ENCODE measurements at regions not wholly inside any gene's neighbourhood (a gene's known extent, or its start where the extent isn't known, plus 50 kb on each side); places are given as distances from the start of the nearest gene placed in this dataset.

DNA sequence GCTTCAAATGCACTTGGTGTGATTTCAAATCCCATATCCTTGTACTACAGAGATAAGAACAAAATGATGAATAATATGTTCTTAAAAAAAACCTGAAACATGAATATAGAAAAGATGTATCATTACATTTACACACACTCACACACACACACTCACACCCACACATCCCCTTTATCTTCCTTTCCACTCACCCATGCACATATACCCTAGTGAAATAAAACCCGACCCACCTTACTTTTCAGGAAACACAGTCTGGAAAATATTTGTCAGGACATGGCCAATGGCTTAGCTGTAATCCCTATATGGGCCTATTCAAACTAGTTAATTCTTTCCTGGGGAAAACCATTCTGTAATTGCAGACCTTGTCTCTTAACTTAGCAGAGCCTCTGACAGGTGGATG is 60.8 kb upstream of the EDN1 start:
- H3K4me1 Mint-ChIP-seq = peaks cover 25% of the 10 kb centered on the region
- H3K27ac Mint-ChIP-seq = no peak overlapping the region
- TF ChIP-seq, protein P1, sequence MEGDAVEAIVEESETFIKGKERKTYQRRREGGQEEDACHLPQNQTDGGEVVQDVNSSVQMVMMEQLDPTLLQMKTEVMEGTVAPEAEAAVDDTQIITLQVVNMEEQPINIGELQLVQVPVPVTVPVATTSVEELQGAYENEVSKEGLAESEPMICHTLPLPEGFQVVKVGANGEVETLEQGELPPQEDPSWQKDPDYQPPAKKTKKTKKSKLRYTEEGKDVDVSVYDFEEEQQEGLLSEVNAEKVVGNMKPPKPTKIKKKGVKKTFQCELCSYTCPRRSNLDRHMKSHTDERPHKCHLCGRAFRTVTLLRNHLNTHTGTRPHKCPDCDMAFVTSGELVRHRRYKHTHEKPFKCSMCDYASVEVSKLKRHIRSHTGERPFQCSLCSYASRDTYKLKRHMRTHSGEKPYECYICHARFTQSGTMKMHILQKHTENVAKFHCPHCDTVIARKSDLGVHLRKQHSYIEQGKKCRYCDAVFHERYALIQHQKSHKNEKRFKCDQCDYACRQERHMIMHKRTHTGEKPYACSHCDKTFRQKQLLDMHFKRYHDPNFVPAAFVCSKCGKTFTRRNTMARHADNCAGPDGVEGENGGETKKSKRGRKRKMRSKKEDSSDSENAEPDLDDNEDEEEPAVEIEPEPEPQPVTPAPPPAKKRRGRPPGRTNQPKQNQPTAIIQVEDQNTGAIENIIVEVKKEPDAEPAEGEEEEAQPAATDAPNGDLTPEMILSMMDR (IDR thresholded peaks at IDR 0.05; ENCODE audit: unreplicated experiment) = no peak
- no peaks in the 10 kb centered on the region for H3K36me3 Mint-ChIP-seq
- no peaks in the 10 kb centered on the region for H3K27me3 Mint-ChIP-seq (ENCODE audit: low read depth)
- H3K9me3 Mint-ChIP-seq = no peaks in the 10 kb centered on the region
- no peak for DNase-seq (ENCODE audit: low spot score in 2 of 2, unreplicated experiment in 2 of 2)
- H3K4me3 Mint-ChIP-seq = no peak overlapping the region

DNA sequence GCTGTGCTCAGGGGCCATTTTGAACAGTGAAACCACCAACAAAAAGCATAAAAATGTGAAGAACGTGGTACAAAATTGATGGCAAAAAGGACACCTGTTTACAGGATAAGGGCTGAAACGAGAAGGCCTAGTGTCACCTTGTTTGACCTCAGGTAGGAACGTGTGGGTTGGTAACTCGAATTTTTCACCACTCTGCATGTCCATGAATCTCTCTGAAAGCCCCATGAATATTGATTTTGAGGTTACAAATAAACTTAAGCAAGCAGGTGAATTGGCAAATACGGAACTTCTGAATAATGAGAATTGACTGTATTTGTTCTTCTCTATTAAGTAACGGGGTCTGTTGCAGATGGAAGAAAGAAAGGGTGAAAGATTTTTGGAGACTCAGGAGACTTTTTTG is 59.6 kb upstream of the EDN1 start:
- Mint-ChIP-seq H3K27me3 (ENCODE audit: low read depth) (no peaks in the 10 kb centered on the region), H3K27ac (no peak overlapping the region), H3K4me1 (peaks cover 25% of the 10 kb centered on the region), H3K9me3 (no peaks in the 10 kb centered on the region), H3K4me3 (no peak overlapping the region), H3K36me3 (no peaks in the 10 kb centered on the region)
- TF ChIP-seq, protein P1 (IDR thresholded peaks at IDR 0.05; ENCODE audit: unreplicated experiment) = no peak
- no peak for DNase-seq (ENCODE audit: low spot score in 2 of 2, unreplicated experiment in 2 of 2)

DNA sequence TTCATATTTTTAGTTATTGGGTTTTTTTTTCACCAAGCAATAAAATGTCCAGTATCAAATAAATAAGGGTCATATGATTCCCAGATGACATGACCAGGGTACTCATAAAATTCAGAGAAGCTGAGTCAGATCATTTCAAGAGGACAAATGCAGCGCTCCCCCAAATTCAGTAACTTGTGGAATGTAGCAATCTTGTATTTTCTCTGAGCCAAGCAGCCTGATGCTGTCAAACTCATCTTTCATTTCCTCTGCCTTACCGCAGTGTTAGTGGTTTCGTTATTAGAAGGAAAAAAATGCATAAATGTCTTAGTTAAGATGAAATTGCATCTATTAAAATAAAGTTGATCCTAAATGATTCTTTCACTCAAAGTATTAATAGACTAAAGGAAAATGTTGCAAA is 57.8 kb upstream of the EDN1 start:
- TF ChIP-seq, protein P1 (IDR thresholded peaks at IDR 0.05; ENCODE audit: unreplicated experiment) = no peak
- Mint-ChIP-seq H3K27ac (no peak overlapping the region), H3K9me3 (no peaks in the 10 kb centered on the region), H3K27me3 (ENCODE audit: low read depth) (no peaks in the 10 kb centered on the region), H3K4me1 (peaks cover 25% of the 10 kb centered on the region), H3K4me3 (no peak overlapping the region), H3K36me3 (no peaks in the 10 kb centered on the region)
- no peak for DNase-seq (ENCODE audit: low spot score in 2 of 2, unreplicated experiment in 2 of 2)

DNA sequence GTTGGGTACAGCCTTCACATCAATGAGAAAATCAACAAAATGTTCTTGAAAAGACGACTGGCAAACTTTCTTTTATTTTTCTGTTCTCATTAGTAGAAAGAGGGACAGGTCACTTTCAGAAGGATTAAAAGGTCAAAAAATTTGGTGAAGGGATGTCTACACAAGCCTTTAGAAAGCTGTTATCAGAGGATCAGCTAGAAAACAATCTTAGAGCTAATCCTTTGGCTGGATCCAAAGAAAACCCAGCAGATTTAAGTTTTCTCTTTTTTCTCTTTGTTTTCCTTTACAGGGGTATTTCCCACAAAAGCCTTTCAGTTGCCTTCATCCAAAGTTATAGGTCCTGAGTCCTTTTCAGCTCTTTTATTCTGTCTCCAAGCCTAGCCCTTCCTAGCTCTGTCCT is 57.3 kb upstream of the EDN1 start:
- TF ChIP-seq, protein P1 (IDR thresholded peaks at IDR 0.05; ENCODE audit: unreplicated experiment) = no peak
- Mint-ChIP-seq H3K9me3 (no peaks in the 10 kb centered on the region), H3K4me3 (no peak overlapping the region), H3K4me1 (peaks cover 25% of the 10 kb centered on the region), H3K27ac (no peak overlapping the region), H3K36me3 (no peaks in the 10 kb centered on the region), H3K27me3 (ENCODE audit: low read depth) (no peaks in the 10 kb centered on the region)
- DNase-seq (ENCODE audit: low spot score in 2 of 2, unreplicated experiment in 2 of 2) = no peak

DNA sequence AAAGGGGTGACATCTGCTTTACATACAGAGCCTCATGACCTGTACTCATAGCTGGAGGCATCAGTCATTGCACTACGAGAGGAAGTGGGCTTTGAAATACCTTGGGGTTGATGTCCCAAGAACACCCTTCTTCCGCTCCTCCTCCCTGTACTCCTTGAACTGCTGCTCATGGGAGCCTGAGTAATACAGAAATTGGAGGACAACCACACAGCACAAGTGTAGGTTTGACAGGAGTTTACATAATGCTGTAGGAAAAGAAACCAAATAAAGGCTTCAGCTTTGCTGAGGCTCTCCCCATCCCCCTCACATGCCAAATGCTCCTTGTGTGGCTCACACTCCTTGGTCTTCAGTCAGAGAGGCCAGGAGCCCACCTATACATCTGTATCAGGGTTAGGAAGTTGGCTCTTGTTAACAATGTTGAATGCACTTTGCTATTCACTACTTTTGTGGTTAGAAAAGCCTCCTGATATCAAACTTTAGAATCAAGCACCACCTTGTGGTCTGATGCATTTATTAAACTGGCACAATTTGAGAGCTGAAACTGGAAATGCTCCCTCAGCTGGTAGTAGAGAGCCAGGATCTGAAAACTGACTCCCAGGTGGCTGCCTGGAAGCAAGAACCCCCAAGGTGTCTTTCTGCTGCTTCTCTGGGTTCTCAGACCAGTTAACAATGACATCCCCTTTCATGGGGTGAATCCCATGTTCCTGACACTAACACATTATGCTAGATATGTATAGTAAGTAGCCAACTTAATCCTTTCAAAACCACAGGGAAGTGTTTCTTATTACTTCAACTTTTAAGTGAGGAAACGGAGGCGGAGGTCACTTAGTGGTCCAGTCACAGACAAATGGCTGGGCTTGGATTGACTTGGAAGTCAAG is 56.2 kb upstream of the EDN1 start:
- no peaks in the 10 kb centered on the region for H3K36me3 Mint-ChIP-seq
- no peak overlapping the region for H3K27ac Mint-ChIP-seq
- H3K4me1 Mint-ChIP-seq = peaks cover 25% of the 10 kb centered on the region
- no peaks in the 10 kb centered on the region for H3K9me3 Mint-ChIP-seq
- TF ChIP-seq, protein P1 (IDR thresholded peaks at IDR 0.05; ENCODE audit: unreplicated experiment) = peak; percentile 48
- H3K27me3 Mint-ChIP-seq (ENCODE audit: low read depth) = no peaks in the 10 kb centered on the region
- no peak for DNase-seq (ENCODE audit: low spot score in 2 of 2, unreplicated experiment in 2 of 2)
- H3K4me3 Mint-ChIP-seq = no peak overlapping the region

All from mesothelial cell of epicardium (in vitro differentiated cells).